HG03460 (cell line): ENCODE measurements at regions not wholly inside any gene's neighbourhood (a gene's known extent, or its start where the extent isn't known, plus 50 kb on each side); places are given as distances from the start of the nearest gene placed in this dataset.
"Not testable (repeated sequence)": the region's sequence is repeated elsewhere in the genome, so short reads cannot be mapped to it uniquely, and the experiment has no call there.

ENCODE experiments used
- ATAC-seq: cut with Tn5 transposase; IDR thresholded peaks from one replicate; pipeline ENCODE4 v1.9.1; 2021; ENCODE audit not compliant: unreplicated experiment

DNA sequence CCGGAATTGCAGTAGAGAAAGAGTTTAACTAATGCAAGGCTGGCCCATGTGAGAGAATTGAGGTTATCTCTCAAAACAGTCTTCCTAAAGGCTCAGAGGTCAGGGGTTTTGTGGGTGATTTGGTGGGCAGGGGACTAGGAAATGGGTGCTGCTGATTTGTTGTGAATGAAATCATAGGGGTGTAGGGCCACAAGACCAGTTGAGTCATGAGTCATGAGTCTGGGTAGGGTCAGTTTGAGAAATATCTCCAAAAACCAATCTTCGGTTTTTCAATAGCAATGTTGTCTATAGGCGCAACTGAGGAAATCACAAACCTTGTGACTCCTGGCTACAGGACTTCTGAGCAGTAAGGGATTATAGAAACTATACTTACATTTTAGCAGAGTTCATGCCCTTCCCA is 460.0 kb upstream of the NRP1 start:
- ATAC-seq = no peak

DNA sequence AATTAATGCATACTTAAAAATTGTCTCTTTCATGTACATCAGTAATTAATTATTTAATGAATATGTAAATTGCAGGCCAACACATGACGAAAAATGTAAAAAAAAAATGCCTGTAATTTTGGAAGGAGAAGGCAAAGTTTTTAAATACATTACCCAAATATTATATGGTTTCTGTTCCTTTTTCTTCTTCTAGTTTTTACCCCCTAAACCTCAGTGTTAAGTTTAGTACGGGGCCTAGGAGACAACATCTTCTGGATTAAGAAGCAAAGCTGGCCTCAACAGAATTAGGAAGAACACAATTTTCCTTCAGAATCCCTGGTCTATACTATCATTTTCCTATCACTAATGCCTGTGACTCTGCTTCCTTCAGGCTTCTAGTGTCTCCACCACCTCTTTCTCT is 459.3 kb upstream of the NRP1 start:
- ATAC-seq = no peak

DNA sequence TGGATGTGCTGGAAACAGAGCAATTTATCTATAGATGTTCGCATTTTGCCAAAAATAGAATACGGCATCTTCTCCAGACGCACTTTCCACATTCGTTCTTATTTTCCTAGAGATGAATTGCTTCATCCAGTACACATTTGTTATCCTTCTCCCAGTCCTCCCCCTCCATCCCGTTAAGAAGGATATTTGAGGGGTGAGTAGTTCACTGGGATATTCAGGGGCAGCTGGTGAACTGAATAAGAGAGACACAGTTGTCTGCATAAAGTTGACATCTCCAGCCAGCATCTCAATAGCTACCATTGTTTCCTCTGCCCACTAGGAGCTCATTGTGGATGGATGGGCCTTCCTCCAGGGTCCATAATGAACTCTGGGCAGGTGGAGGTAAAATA is 456.8 kb upstream of the NRP1 start:
- ATAC-seq = no peak

DNA sequence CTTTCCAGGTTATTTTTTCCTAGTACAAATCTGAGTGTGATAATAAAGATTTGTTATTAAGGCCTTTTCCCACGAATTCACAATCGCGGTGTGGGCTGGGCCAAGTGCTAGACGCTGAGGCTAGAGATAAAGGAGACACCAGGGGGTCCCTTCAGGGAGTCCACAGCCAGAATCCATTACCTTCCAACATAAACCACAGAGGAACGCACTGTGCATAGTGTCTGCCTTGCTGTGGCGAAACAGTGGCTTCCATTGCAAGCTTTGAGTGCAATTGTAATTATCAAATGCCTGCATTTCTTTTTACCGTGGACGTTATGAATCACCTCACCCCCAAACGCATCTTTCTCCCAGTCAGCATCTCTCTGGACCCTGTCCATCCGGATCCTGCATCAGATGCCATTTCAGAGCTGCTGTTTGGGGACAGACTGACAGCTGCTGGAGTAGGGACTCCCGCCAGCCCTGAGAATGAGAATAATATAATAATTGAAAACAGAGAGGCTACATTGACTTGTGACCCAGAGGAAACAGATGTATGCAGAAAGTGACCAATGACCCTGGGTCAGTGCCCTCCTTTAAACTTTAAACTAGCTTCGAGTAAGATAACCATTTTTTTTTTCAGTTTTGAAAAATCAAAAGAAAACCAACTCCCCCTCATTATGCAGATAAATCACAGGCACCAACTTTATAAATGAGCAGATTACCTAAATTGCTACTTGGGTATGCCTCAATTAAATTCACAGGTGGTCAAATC is 456.2 kb upstream of the NRP1 start:
- no peak for ATAC-seq

DNA sequence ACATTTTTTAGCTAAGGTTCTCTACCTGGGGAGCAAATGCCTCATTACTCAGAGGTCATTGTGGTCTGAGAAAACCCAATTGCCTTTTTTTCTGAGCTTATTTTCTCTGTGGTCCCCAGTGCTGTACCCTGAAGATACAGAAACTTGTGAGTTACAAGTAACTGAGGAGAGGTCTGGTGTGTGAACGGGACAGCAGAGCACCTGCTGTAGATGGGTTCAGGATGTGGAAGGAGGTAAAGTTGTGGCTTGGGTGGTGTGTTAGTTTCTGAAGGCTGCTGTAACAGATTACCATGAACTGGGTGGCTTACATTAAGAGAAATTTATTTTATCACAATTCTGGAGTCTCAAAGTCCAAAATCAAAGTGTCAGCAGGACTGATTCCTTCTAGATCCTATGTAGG is 449.1 kb upstream of the NRP1 start:
- no peak for ATAC-seq

DNA sequence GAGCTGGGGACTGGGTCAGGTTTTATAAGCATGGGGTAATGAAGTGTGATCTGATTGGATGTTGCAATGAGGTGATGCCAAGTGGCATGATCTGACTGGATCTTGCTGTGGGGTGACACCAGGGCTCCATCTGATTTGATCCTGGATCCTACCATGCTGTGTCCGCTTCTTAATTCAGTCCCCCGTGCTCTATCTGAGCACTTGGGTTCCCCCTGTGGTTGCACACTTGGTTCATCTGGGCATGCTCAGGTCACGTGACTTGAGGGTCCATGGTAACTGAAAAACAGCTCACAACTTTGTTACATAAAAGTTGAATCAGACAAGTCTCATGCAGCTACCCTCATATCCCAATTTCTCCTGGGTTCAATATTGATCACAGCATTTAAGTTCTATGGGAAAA is 448.6 kb upstream of the NRP1 start:
- no peak for ATAC-seq

DNA sequence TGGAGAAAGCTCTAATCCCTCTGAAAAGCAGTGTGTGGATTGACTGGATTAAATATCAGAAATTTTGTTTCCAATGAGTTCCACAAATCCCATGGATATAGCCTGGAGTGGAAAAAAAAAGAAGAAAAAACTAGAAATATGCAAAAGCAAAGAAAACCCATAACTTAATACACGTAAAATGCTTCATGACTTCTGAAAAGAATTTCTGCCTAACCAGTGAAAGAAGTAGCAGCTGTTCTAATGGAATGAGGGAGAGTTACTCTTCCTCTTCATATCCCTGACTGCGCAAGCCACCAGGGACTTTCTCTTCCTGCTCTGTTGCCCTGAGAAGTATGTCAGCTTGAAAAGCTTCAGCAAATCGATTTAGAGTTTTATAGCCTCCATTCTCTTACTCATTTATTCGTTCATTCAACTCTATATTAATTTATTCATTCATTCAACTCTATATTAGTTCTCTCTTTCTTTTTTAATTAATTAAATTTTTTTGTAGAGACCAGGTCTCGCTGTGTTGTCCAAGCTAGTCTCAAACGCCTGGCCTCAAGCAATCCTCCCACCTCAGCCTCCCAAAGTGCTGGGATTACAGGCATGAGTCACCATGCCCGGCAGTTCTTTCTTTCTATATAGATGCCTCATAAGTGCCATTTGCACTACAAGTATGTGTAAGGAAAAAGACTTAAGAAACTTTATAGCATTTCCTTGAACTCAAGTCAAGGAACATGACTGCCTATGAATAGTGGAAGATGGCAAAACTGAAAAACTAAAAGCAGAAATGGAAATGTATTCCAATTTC is 447.3 kb upstream of the NRP1 start:
- no peak for ATAC-seq

DNA sequence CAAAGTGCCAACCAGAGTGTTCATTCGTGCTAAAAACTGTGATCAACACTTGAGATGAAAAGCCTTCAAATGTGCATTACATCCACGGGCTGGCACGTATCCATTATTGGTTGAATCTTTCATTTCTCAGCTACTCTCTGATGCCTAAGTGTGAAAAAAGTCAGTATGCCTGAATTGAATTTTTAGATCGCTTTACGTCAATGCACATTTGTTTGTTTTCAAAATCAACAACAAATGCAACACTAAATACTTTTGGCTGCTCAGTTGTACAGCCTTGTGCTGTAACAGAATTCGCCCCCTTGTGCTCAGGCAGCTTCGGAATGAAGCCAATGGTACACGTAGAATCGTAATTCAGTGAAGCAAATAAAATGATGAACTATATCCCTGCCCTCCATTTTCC is 446.5 kb upstream of the NRP1 start:
- ATAC-seq = no peak

DNA sequence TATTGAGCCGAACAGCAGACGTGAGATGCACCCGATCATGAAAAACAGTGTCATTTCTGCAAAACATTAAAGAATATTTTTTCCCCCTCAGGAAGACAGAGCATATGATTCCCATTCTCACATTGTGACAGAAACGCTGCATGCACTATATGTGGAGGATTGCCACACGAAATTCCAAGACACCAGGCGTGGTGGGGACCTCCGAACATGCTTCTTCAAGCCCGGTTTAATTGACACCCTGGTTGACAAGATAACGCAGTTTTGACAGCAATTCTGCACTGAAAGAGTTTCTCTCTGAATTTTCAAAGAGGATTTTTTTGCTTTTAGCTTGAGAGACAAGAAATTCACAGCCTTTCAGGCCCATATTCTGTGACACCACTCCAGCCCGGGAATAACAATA is 442.8 kb upstream of the NRP1 start:
- no peak for ATAC-seq

DNA sequence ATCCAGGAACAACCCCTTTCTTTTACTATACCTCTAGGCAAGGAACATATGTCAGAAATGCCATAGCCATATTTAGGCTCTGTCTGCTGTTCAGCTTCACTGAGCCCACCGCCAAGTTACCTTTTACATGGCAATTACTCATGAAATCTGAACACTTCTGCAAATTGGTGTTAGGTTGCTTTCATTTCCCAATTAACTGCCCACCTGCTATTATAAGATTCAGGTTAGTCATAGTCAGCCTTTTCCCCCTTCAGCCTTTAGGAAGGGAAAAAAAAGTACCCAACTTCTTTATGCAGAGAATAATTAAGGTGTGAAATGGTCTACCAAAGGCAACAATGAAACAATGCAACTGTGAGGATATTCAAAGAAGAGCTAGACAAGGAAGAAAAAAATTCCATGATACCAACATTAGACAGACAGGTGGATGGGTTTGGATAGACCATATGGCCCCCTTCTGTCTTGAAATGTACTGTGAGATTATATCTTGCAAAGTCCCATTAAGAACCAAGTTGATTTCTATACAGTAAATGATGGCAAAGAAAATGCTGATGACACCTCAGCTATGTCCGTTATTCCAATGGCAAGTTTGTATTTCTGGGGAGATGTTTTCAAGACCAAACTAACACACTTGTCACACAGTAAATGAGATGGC is 442.1 kb upstream of the NRP1 start:
- ATAC-seq = no peak

DNA sequence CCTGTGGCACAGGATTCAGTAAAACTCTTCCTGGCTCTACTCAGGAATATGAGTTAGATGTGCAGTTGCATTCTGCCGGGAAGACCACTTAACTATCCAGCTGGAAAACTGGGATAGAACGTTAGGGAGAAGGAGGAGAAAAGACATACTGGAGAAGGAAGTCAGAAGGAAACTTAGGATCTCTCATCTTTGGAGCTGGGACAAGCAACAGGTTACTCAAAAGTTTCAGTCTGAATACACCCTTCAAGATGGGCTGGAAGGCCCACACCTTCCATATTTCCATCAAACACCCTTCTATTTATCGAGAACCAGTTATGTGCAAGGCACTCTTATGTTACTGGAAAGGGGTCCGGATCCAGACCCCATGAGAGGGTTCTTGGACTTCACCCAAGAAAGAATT is 440.4 kb upstream of the NRP1 start:
- ATAC-seq = no peak

DNA sequence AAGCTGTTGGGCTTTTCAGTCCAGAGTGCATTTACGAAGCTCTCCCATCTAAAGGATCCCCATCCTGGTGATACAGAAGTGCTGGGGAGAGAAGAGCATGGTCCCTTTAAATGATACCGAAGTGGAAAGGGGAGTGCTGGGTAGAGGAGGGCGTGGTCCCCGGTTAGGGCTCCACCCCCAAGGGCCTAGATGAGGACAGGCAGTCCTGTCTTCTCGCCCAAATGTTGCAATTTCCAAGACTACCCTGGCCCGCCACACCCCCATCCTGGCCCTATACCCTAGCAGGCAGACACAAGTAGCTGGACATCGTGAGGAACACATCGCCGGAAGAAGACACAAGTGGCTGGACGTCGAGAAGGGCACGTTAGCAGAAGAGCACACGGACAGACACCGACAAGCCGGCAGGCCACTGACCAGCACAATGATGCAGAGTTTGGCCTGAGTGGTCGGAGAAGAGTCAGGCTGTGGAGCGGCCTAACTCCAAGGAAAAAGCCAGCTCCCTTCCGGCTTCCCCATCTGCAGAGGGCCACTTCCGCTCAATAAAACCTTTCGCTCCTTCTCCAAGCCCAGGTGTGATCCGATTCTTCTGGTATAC is 439.5 kb upstream of the NRP1 start:
- no peak for ATAC-seq

DNA sequence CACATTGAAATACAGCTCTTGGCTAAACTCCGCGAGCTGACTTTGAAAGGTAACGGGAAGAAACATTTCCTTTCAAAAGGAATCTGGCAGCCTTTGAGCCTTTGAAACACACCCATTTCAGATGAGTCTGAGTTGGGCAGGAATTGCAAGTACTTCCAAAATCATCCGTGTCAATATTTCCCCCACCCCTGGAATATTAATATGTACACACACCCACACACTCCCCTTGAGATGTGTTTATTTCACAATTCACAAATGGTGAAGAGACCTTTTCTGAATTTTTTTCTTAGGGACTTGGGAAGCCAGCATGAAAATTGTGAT is 438.7 kb upstream of the NRP1 start:
- no peak for ATAC-seq

DNA sequence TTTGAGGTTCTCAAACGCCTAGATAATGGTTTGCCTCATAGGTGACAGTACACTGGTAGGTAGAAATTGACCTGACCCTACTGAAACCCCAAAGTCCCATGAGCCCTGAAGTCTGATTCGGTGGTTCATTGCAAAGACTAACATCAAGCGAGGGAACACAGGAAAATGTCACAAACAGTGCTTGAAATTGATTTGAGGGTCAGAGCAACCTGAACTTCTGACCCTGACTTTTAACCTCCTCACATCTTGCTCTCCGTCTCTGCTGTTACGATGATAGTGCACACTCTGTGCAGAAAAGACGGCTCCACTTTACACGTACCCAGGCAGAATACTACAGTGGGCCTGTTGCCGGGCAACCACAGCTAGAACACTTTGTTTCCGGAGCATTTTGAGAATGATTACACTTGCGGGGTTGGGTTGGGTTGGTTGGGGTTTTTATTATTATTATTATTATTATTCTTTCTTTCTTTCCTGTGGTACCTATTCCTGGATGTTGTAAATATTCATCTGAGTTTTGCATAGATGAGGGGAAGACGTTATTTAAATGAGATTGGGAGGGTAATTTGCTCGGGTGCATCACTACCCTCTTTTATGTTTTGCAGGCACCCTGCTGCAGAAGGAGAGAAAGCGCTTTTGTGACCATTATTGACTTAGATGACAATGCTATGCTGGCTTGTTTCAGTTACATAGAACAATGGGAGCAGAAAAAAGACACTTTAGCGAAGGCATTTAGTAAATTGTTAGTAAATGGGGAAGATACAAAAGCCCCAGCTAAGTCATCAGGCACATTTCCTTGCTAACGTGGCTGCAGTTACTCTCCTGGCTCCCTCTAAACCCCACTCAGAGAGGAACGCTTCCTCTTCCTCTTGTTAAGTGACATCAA is 438.1 kb upstream of the NRP1 start:
- ATAC-seq = no peak

DNA sequence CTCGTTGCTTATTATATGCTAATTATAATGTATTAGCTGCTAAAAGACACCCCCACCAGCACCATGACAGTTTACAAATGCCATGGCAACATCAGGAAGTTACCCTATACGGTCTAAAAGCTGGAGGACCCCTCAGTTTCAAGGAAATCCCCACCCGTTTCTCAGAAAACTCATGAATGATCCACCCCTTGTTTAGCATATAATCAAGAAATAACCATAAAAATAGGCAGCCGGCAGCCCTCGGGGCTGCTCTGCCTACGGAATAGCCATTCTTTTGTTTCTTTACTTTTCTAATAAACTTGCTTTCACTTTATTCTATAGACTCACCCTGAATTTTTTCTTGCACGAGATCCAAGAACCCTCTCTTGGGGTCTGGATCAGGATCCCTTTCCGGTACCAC is 437.4 kb upstream of the NRP1 start:
- not testable (repeated sequence) for ATAC-seq

DNA sequence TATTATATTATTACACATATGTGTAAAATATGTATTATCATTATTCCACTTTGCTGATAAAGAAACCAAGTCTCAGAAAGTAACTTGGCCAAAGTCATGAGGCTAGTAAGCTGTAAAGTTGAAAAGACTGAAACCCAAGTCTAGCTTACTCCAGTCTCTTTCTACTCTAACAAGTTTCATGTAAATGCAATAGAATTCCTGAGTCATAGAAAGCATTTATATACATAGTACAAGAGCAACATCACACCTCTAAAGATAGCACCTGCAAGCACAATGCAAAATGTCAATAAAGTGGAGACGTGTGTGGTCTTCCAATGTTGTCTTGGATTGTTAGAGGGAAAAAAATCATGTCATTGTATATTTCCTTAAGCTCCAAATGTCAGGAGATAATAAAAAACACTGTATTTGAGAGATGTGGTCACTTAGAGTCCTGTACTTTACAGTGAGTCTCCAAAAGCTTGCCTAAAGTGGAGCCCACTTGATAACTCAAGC is 430.3 kb upstream of the NRP1 start:
- no peak for ATAC-seq

DNA sequence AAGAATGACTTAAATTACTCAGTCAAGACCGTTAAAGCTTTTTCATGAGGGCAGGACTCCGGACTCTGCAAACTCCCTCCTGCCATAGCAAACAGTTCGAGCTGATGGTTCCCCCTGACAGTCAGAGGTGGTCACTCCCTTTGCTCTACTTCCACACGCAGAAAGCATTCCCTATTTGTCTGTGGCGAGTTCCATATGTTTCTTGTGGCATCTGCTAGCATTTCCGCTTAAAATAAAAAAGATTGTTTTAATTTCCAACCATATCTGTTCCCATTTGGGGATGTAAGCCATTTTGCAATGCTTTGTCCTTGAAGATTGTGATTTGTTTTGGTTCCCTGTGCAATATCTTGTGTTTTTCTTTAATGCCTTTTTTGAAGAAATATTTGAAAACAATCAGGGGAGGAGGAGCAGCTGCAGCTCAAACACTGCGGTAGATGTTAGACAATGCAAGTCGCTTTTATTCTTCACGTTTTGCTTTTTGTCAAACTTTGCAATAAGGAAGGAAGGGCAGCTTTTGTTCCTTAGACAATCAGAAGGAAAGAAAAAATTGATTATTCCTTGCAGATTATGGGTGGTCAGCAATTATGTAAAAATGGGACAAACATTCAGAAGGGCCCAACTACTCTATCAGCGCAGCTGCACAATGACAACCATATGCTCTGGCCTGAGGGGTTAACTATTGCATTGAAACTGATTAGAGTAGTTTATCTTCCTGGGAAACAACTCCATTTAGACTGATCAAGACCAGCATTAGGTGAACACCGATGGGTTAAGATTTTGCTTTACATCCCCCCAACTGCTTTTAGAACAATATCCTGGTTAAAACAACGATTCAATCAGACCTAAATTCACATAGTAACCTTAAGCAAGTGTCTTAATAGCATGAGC is 425.8 kb upstream of the NRP1 start:
- ATAC-seq = no peak

DNA sequence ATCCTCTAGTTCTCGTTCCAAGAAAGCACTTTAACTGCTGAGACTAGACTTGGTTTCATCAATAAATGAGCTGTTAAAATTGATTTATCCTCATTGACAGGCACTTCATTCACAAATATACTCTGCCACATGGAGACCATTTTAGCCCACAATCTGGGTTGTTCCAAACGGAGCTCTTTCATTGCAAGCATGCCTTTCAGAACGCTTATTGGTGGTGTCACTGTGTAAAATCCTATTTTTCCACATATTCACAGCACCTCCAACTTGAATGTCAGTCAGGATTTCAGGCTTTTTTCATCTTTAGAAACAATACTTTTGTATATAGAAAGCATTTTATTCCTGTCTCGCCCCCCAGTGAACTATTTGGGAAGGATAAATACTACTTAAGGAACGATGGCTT is 424.7 kb upstream of the NRP1 start:
- ATAC-seq = no peak

DNA sequence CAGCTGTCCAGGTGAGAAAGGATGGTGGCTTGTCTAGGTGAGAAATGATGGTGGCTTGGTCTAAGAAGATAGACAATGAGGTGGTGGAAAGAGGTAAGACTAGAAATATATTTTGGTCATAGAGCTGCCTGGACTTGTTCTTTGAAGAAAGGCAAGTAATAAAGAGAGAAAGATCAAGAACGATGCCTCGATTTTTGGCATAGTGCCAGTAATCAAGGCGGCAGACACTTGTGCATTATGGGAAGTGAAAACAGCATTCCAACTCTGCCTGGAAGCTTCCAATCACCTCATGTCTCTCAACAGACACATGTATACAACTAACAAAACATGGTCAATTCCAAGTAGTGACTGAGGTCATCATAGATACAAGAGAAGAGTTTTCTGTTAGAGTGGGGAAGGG is 423.8 kb upstream of the NRP1 start:
- ATAC-seq = no peak

DNA sequence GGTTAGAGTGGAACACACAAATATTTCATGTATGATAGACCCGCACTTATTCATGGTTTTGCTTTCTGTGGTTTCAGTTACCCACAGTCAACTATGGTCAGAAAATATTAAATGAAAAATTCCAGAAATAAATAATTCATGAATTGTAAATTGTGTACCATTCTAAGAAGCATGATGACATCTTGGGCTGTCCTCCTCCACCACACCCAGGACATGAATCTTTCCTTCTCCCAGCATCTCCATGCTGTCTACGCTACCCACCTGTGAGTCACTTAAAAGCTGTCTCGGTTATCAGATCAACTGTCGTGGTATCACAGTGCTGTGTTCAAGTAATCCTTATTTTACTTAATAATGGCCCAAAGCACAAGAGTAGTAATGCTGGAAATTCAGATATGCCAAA is 419.6 kb upstream of the NRP1 start:
- ATAC-seq = no peak
